ENCODE measurements at regions not wholly inside any gene's neighbourhood (a gene's known extent, or its start where the extent isn't known, plus 50 kb on each side); places are given as distances from the start of the nearest gene placed in this dataset.

DNA sequence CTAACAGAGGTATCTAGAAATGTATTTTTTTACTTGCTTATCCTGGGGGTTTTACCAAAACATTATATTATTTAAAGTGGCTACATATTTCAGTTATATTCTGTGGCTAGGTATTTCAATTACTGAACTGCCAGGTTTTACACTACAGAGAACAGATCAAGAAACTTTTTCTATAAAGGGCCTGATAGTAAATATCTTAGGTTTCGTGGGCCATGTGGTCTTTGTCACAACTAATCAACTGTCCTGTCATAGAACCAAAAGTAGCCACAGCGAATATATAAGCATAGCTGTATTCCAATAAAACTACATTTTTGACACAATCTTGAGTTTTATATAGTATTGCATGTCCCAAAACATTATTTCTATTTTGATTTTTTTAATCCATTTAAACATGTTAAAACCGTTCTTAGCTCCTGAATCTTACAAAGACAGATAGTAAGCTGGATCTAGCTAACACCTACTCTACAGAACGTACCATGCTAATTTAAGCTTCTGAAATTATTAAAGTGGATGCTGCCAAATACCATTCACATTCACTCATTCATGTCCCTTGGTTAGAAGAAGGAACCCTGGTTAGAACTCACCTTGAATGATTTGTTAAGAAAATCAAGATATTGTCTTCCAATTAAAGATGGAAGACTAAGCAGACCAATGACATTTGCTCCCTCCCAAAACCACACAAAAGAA is 118.2 kb upstream of the TGFBR2 start:
- H3K27ac ChIP-seq = no peak overlapping the region
- TF ChIP-seq, protein P1, sequence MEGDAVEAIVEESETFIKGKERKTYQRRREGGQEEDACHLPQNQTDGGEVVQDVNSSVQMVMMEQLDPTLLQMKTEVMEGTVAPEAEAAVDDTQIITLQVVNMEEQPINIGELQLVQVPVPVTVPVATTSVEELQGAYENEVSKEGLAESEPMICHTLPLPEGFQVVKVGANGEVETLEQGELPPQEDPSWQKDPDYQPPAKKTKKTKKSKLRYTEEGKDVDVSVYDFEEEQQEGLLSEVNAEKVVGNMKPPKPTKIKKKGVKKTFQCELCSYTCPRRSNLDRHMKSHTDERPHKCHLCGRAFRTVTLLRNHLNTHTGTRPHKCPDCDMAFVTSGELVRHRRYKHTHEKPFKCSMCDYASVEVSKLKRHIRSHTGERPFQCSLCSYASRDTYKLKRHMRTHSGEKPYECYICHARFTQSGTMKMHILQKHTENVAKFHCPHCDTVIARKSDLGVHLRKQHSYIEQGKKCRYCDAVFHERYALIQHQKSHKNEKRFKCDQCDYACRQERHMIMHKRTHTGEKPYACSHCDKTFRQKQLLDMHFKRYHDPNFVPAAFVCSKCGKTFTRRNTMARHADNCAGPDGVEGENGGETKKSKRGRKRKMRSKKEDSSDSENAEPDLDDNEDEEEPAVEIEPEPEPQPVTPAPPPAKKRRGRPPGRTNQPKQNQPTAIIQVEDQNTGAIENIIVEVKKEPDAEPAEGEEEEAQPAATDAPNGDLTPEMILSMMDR (conservative IDR thresholded peaks at IDR 0.05) = no peak

DNA sequence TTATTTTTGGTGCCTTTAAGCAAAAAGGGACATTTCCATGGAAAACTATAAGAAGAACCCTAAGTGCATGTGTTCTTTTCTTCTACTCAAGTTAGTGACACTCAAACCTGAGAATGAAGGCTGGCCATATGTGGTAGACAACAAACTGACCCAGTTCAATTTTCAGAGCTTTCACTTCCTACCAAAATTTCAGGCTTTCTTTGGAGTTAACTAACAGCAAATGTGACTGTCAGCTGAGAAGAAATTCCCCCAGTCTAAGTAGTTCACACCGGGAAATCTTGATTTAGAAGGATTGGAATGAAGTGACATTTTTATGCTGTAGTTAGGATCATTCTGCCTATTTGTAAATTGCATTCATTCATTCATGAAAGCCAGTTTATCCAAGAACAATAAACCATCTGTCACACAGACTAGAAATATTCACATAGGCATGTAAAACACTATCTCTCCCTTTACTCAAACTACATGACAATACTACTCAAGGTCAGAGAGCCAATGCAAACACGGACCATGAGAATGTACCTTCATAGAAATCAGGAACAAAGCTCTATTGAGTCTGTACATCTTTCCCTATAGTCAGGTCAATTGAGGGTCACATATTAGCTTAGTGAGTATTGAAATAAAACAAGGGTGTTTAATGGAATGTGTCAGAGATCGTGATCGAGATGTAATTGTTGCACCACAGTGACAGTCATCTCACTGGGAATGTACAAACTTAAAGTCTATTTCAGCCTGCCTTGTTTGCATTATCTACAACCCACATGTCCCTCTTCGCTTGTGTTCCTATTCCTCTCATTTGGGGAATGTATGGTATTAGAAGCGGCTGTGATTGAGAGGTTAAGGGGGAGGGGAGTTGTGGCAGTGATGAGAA is 113.8 kb upstream of the TGFBR2 start:
- TF ChIP-seq, protein P1 (conservative IDR thresholded peaks at IDR 0.05) = no peak
- no peak overlapping the region for H3K27ac ChIP-seq

DNA sequence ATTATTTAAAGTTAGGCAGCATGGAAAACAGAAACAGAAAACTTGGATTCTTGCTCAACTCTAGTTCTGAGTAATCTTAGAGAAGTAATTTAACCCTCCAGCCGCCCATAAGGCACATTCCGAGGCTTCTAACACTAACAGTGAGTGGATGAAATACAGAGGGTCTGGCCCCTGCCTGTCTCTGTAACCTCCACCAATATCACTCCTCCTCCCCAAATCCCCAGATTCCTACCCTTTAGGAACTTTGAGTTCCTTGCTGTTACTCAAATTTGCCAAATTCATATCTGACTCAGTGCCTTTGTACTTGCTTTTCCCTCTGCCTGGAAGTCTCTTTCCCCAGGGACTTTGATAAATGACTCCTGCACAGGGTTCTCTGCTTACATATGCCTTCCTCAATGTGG is 112.5 kb upstream of the TGFBR2 start:
- no peak overlapping the region for H3K27ac ChIP-seq
- TF ChIP-seq, protein P1 (conservative IDR thresholded peaks at IDR 0.05) = no peak

DNA sequence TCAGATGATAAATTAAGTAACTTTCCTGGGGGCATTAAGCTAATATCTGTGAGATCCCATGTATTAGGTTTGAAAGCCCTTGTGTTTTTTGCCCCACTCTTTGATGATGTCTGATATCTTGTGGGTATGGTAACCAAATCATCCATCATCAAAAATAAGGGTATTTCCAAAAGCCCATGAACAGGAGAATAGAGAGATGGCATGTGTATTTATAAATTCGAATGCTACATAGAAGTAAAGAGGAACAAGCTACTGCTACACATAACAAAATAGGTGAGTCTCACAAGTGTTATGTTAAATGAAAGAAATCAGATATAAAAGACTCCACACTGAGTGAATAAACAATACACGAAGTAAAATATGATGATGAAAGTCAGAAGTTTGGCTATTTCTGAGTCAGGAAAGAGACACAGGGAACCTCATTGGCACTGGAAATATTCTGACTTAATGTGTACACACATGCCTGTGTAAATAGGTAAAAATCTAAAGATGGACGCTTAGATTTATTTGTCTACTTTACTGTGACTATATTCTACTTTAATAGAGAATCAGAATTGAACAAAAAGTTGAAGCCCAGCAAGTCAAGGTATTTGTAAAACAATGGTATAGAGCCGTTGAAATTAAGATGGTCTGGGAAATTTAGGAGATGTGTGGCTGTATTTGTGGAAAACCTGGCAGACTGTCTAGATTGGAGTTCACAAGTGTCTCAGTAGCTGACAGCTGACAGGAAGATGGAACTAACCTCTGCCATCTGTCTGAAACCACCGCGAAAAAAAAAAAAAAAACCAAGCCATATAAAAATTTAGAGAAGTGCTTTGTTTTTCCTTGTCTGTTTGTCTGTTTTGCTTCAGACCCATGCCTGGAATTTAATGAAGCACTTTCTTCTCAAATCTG is 111.0 kb upstream of the TGFBR2 start:
- TF ChIP-seq, protein P1 (conservative IDR thresholded peaks at IDR 0.05) = no peak

DNA sequence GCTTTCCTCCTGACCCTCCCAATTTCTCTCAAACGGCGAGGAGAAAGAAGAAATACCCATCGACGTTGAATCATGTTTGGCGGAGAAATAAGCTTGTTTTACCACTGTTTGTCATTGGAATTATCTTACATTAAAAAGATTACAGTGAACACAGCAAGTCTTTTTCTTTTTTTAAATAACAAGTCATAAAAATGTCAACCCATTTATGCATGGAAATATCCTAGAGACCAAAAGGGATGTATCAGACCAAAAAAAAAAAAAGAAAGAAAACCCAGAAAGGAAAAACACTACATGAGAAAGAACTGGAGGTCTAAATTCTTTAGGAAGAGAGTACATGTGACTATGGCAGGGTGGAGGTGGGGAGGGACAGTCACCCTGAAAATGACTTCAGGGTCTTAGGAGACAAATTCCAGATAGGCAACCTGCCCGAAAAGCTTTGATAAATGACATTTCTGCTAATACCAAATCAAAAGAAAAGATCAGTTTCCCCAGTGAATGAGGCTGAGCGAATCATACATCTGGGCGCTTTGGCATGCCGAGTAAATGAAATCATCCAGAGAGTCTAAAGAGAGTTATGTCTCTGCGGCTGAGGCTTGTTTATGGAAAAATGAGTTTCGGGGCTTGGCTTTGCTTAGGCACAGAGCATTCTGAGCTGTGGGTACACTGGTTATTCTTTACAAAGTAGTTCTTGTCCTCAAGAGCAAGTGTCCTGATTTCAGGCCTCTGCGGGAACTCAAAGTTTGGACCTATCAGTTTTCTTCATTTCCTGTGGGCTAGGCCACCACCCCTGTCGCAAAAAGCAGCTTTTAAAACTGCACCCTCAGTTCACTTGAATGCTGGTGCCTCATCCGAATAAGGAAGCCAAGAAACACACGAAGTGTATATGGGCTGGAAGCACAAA is 110.1 kb upstream of the TGFBR2 start:
- peak overlapping the region; percentile 43 for H3K27ac ChIP-seq

More for the DNA sequence above, 111.0 kb upstream of the TGFBR2 start:
- H3K27ac ChIP-seq = peak overlapping the region; percentile 43

DNA sequence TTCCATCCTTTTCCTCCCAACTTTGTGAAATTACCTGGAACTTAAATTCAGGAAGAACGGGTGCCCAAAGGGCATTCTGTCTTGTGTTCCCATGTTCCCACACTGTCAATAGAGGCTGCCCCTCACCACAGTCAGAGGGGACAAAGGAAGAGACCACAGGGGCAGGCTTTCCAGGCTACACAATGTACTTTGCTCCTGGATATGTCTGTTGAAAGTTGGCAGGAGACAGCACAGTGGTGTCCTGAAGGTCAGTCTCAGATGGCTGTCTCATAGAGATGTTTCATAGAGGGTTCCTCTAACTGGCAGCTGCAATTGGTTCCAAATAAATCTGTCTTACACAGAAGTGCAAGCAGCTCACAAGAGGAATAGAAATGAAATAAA is 107.8 kb upstream of the TGFBR2 start:
- H3K27ac ChIP-seq = no peak overlapping the region

More for the DNA sequence above, 110.1 kb upstream of the TGFBR2 start:
- TF ChIP-seq, protein P1 (conservative IDR thresholded peaks at IDR 0.05) = no peak

More for the DNA sequence above, 107.8 kb upstream of the TGFBR2 start:
- TF ChIP-seq, protein P1 (conservative IDR thresholded peaks at IDR 0.05) = no peak

All from VCaP (cell line).